H1 (cell line): ENCODE measurements at regions not wholly inside any gene's neighbourhood (a gene's known extent, or its start where the extent isn't known, plus 50 kb on each side); places are given as distances from the start of the nearest gene placed in this dataset.

ENCODE experiments used
- CTCF ChIA-PET: fragments of 300-600 bp; sonication (Branson Sonifier 250); formaldehyde crosslinking; loops from one replicate; lab custom pipeline; 2021; ENCODE audit not compliant: partially characterized antibody; lab: Charles Lee
- POLR2A ChIA-PET: fragments of 300-600 bp; sonication (Branson Sonifier 250); formaldehyde crosslinking; loops from one replicate; lab custom pipeline; 2021; ENCODE audit warnings: inconsistent platforms; ENCODE audit not compliant: partially characterized antibody; lab: Charles Lee
- DNase-seq, 2 experiments: peaks; one replicate each; pipeline versions ENCODE4 v3.0.0 to v3.0.0-alpha.2; 2010 to 2022; ENCODE audit warnings: low spot score in 2 of 2, low read depth in 1 of 2, mixed read lengths in 1 of 2
- FAIRE-seq: peaks from 2 replicates; lab custom pipeline; 2011; peaks lifted over from hg19 to GRCh38; lab: Jason Lieb, UNC
- H2AFZ ChIP-seq: 2 replicates; pipeline ENCODE4 v1.8.1; 2012; ENCODE audit warnings: low read length, inconsistent platforms
- H2AK5ac ChIP-seq: 2 replicates; pipeline ENCODE4 v1.6.1; 2013; ENCODE audit warnings: low read depth, low read length
- H2BK120ac ChIP-seq: replicated peaks from 2 replicates; pipeline ENCODE3; 2013; ENCODE audit warnings: low read depth, low read length, inconsistent platforms
- H2BK12ac ChIP-seq: 2 replicates; pipeline ENCODE4 v1.6.1; 2013; ENCODE audit warnings: low read depth, low read length
- H2BK15ac ChIP-seq: 2 replicates; pipeline ENCODE4 v1.6.1; 2013; ENCODE audit warnings: low read length
- H2BK20ac ChIP-seq: 2 replicates; pipeline ENCODE4 v1.6.1; 2013; ENCODE audit warnings: low read length
- H2BK5ac ChIP-seq: 2 replicates; pipeline ENCODE4 v1.6.1; 2013; ENCODE audit warnings: low read depth, low read length
- H3K14ac ChIP-seq: 2 replicates; pipeline ENCODE4 v1.6.1; 2013; ENCODE audit warnings: inconsistent platforms; ENCODE audit not compliant: insufficient read length
- H3K18ac ChIP-seq: 2 replicates; pipeline ENCODE4 v1.6.1; 2013; ENCODE audit warnings: low read length; ENCODE audit errors: extremely low read depth
- H3K23ac ChIP-seq: 2 replicates; pipeline ENCODE4 v1.6.1; 2013; ENCODE audit warnings: inconsistent platforms; ENCODE audit not compliant: insufficient read length
- H3K23me2 ChIP-seq: 2 replicates; pipeline ENCODE4 v1.6.1; 2013; ENCODE audit warnings: low read depth, low read length
- H3K27ac ChIP-seq: 2 replicates; pipeline ENCODE4 v1.6.1; 2011; ENCODE audit warnings: low read depth, low read length, inconsistent platforms
- H3K27me3 ChIP-seq, 4 experiments: replicated peaks in 1 of 4; 1 replicate in 1 of 4; 2 replicates in 3 of 4; pipeline versions ENCODE4 v1.6.1 to v1.8.1; 2011 to 2013; ENCODE audit warnings: low read length in 3 of 4, mild to moderate bottlenecking in 3 of 4, inconsistent platforms in 2 of 4, mixed read lengths in 2 of 4, moderate library complexity in 1 of 4; ENCODE audit not compliant: control insufficient read depth in 3 of 4, insufficient read depth in 3 of 4; ENCODE audit errors: extremely low read depth in 1 of 4
- H3K36me3 ChIP-seq, 4 experiments: 2 replicates each; pipeline versions ENCODE4 v1.6.1 to v1.8.1; 2011 to 2013; ENCODE audit warnings: mild to moderate bottlenecking in 4 of 4, low read length in 3 of 4, moderate library complexity in 2 of 4, control low read depth in 1 of 4, inconsistent platforms in 1 of 4; ENCODE audit not compliant: insufficient read depth in 4 of 4, control insufficient read depth in 2 of 4
- H3K4ac ChIP-seq: replicated peaks from 2 replicates; pipeline ENCODE3; 2013; ENCODE audit warnings: low read length, low read depth, mixed read lengths, inconsistent platforms; ENCODE audit not compliant: insufficient read length
- H3K4me1 ChIP-seq, 4 experiments: replicated peaks in 1 of 4; 1 replicate in 1 of 4; 2 replicates in 3 of 4; pipeline versions ENCODE4 v1.6.1 to v1.8.1; 2011 to 2013; ENCODE audit warnings: low read length in 3 of 4, inconsistent platforms in 2 of 4, mixed read lengths in 1 of 4; ENCODE audit not compliant: insufficient read depth in 4 of 4, control insufficient read depth in 3 of 4
- H3K4me2 ChIP-seq, 2 experiments: 2 replicates each; pipeline versions ENCODE4 v1.6.1 to v1.8.1; 2011 to 2013; ENCODE audit warnings: low read depth in 2 of 2, low read length in 2 of 2, control low read depth in 1 of 2, inconsistent platforms in 1 of 2, mild to moderate bottlenecking in 1 of 2; ENCODE audit not compliant: insufficient read depth in 1 of 2
- H3K4me3 ChIP-seq, 4 experiments: fragments of 200-600, 300-600 bp in 1 of 4; sonication (generic), shearing (Covaris generic), sonication (Bioruptor Twin) in 1 of 4; 2 replicates each; pipeline versions ENCODE4 v1.5.1 to v1.8.1; 2011 to 2016; ENCODE audit warnings: low read length in 4 of 4, low read depth in 3 of 4, control low read depth in 2 of 4, inconsistent platforms in 2 of 4, mild to moderate bottlenecking in 2 of 4, mixed read lengths in 1 of 4, moderate library complexity in 1 of 4; ENCODE audit not compliant: insufficient read depth in 2 of 4; ENCODE audit errors: extremely low read depth in 1 of 4
- H3K56ac ChIP-seq: replicated peaks from 2 replicates; pipeline ENCODE3; 2013; ENCODE audit warnings: low read depth, mild to moderate bottlenecking, mixed read lengths, low read length, inconsistent platforms; ENCODE audit not compliant: insufficient read length
- H3K79me1 ChIP-seq: 2 replicates; pipeline ENCODE4 v1.6.1; 2013; ENCODE audit warnings: low read depth, low read length, control low read depth
- H3K79me2 ChIP-seq, 2 experiments: 2 replicates each; pipeline versions ENCODE4 v1.6.1 to v1.8.1; 2012 to 2013; ENCODE audit warnings: low read length in 2 of 2, mild to moderate bottlenecking in 2 of 2, inconsistent platforms in 1 of 2; ENCODE audit not compliant: insufficient read depth in 2 of 2, control insufficient read depth in 1 of 2
- H3K9ac ChIP-seq, 4 experiments: replicated peaks in 1 of 4; 1 replicate in 1 of 4; 2 replicates in 3 of 4; pipeline versions ENCODE4 v1.6.1 to v1.8.1; 2011 to 2013; ENCODE audit warnings: low read depth in 3 of 4, low read length in 3 of 4, control low read depth in 2 of 4, mild to moderate bottlenecking in 2 of 4, moderate library complexity in 2 of 4, inconsistent platforms in 1 of 4; ENCODE audit errors: extremely low read depth in 1 of 4
- H3K9me3 ChIP-seq, 2 experiments: 2 replicates each; pipeline versions ENCODE4 v1.6.1 to v1.8.1; 2012 to 2013; ENCODE audit warnings: mild to moderate bottlenecking in 2 of 2, moderate library complexity in 2 of 2, control low read depth in 1 of 2, inconsistent platforms in 1 of 2, low read depth in 1 of 2, low read length in 1 of 2, mixed read lengths in 1 of 2; ENCODE audit not compliant: insufficient read depth in 2 of 2
- H4K20me1 ChIP-seq, 2 experiments: replicated peaks in 1 of 2; 2 replicates each; pipeline versions ENCODE3 to v1.8.1; 2011 to 2013; ENCODE audit warnings: inconsistent platforms in 2 of 2, low read length in 2 of 2, mild to moderate bottlenecking in 1 of 2; ENCODE audit not compliant: insufficient read depth in 2 of 2, control insufficient read depth in 1 of 2
- H4K5ac ChIP-seq: 2 replicates; pipeline ENCODE4 v1.6.1; 2013; ENCODE audit warnings: low read length, low read depth, mixed read lengths, inconsistent platforms; ENCODE audit not compliant: insufficient read length
- H4K8ac ChIP-seq: 2 replicates; pipeline ENCODE4 v1.8.0; 2013; ENCODE audit warnings: mild to moderate bottlenecking, moderate library complexity, low read length, inconsistent platforms; ENCODE audit not compliant: insufficient read depth; ENCODE audit errors: extremely low read depth
- H4K91ac ChIP-seq: replicated peaks from 2 replicates; pipeline ENCODE3; 2013; ENCODE audit warnings: low read length, mixed read lengths, inconsistent platforms; ENCODE audit not compliant: insufficient read length
- BCL11A ChIP-seq, 2 experiments: IDR thresholded peaks; one replicate each; pipeline ENCODE4 v1.6.1; 2011; ENCODE audit warnings: low read depth in 2 of 2, low read length in 2 of 2, mild to moderate bottlenecking in 2 of 2
- CEBPB ChIP-seq: IDR thresholded peaks from 2 replicates; pipeline ENCODE4 v1.6.1; 2012; ENCODE audit warnings: low read depth, low read length
- RAD21 ChIP-seq, 2 experiments: IDR thresholded peaks in 1 of 2; conservative IDR thresholded peaks in 1 of 2; 2 replicates each; pipeline ENCODE4 v1.6.1; 2011; ENCODE audit warnings: low read depth in 2 of 2, low read length in 2 of 2, improper control_type of control experiment in 1 of 2, inconsistent platforms in 1 of 2, mild to moderate bottlenecking in 1 of 2, moderate library complexity in 1 of 2
- RNF2 ChIP-seq: fragments of 200-900, 300-1000 bp; sonication (generic); IDR thresholded peaks from 2 replicates; pipeline ENCODE4 v1.7.1; 2016; ENCODE audit warnings: borderline replicate concordance, low read depth, mild to moderate bottlenecking, antibody characterized with exemption, low read length; ENCODE audit not compliant: poor library complexity, severe bottlenecking; ENCODE audit errors: missing control alignments
- SP2 ChIP-seq: IDR thresholded peaks from 2 replicates; pipeline ENCODE4 v1.6.1; 2012; ENCODE audit warnings: mild to moderate bottlenecking, low read length, inconsistent platforms
- SP4 ChIP-seq: IDR thresholded peaks from 2 replicates; pipeline ENCODE4 v1.6.1; 2012; ENCODE audit warnings: low read length, inconsistent platforms
- TEAD4 ChIP-seq: IDR thresholded peaks from 2 replicates; pipeline ENCODE4 v1.6.1; 2012; ENCODE audit warnings: low read depth, low read length, inconsistent platforms, mixed read lengths
- WGBS, 2 experiments: shearing (Covaris generic) in 1 of 2; methylation state at CpG; one replicate each; pipeline versions ENCODE4 v1.1.6 to v1.1.7; 2013 to 2015; ENCODE audit warnings: low lambda C conversion rate in 2 of 2, mixed read lengths in 2 of 2, inconsistent platforms in 1 of 2, low coverage in 1 of 2, missing lambda C conversion rate in 1 of 2; ENCODE audit not compliant: insufficient replicate concordance in 2 of 2, insufficient coverage in 1 of 2, insufficient read length in 1 of 2; ENCODE audit errors: extremely low coverage in 1 of 2, missing lambda C conversion rate in 1 of 2; 5-methylcytosine and 5-hydroxymethylcytosine counted together
- TF ChIP-seq, protein P1 (sequence below): IDR thresholded peaks from 2 replicates; pipeline ENCODE4 v1.6.1; 2012; ENCODE audit warnings: inconsistent platforms
- TF ChIP-seq, protein P2 (sequence below): IDR thresholded peaks from 2 replicates; pipeline ENCODE4 v1.6.1; 2012; ENCODE audit warnings: inconsistent platforms

DNA sequence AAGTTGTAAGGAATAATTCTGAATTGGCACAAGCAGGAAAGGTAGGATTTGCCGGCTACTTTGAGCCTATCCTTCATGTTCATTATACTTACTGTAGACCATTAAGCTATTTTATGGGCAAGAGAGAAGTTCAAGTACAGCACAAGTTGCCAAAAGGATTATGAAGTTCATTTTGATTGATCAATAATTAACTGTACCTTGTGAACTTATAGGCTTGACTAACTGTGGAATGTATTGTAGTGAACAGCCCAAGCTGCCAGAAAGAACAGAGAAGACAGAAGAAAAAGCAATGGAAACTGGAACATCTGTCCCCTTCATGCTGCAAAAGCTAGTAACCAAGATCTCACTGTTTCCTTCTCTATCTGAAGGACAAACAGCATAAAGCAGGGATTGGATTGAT is 810.1 kb upstream of the ZEB2 start:
- FAIRE-seq: no peak
- H2AFZ ChIP-seq: no peak overlapping the region
- no peak for TF ChIP-seq SP4
- TF ChIP-seq RAD21 (IDR thresholded peaks at IDR 0.05 in 1 of 2, conservative IDR thresholded peaks at IDR 0.05 in 1 of 2; ENCODE audit: low read depth in 2 of 2, low read length in 2 of 2): no peak
- no peak for TF ChIP-seq RNF2
- no peak for TF ChIP-seq TEAD4
- no peak for TF ChIP-seq BCL11A (IDR thresholded peaks at IDR 0.05; ENCODE audit: low read depth in 2 of 2, low read length in 2 of 2)
- no peak for TF ChIP-seq CEBPB
- TF ChIP-seq, protein P1, sequence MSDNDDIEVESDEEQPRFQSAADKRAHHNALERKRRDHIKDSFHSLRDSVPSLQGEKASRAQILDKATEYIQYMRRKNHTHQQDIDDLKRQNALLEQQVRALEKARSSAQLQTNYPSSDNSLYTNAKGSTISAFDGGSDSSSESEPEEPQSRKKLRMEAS: no peak
- TF ChIP-seq SP2: no peak
- TF ChIP-seq, protein P2, sequence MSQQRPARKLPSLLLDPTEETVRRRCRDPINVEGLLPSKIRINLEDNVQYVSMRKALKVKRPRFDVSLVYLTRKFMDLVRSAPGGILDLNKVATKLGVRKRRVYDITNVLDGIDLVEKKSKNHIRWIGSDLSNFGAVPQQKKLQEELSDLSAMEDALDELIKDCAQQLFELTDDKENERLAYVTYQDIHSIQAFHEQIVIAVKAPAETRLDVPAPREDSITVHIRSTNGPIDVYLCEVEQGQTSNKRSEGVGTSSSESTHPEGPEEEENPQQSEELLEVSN: no peak

More for the DNA sequence above, 810.1 kb upstream of the ZEB2 start:
- Histone ChIP-seq H3K36me3 (no peaks in the 10 kb centered on the region), H3K27ac (no peak overlapping the region), H3K4ac (no peak overlapping the region), H3K4me3 (no peak overlapping the region), H2BK20ac (no peak overlapping the region), H2BK12ac (no peak overlapping the region), H2BK5ac (no peak overlapping the region), H3K4me2 (no peak overlapping the region), H4K20me1 (no peaks in the 10 kb centered on the region), H2BK120ac (no peak overlapping the region), H3K9me3 (no peaks in the 10 kb centered on the region), H4K5ac (no peak overlapping the region), H3K23me2 (no peaks in the 10 kb centered on the region), H4K8ac (no peak overlapping the region), H3K79me2 (no peaks in the 10 kb centered on the region), H3K79me1 (no peaks in the 10 kb centered on the region), H4K91ac (no peak overlapping the region), H3K56ac (no peak overlapping the region), H3K18ac (no peak overlapping the region), H2BK15ac (no peak overlapping the region), H3K14ac (no peak overlapping the region), H3K4me1 (no peaks in the 10 kb centered on the region), H3K9ac (no peak overlapping the region), H3K27me3 (no peaks in the 10 kb centered on the region; a peak in 1 of 7 replicates), H3K23ac (no peak overlapping the region), H2AK5ac (no peak overlapping the region)
- DNase-seq: no peak
- ChIA-PET CTCF (interaction anchor here (1.2 to 1.4 kb wide), 2 partner anchors 9 to 27 kb away, joined by 3 to 4 read pairs; no protein-coding TSS in a partner anchor), POLR2A (no interaction called here)
- 100% methylated on average over 1 of the region's 1 CpG; no CpG with 5 or more reads in 1 of the 2 experiments for WGBS, 2 experiments
